OCI-LY3 (cell line): ENCODE measurements at regions not wholly inside any gene's neighbourhood (a gene's known extent, or its start where the extent isn't known, plus 50 kb on each side); places are given as distances from the start of the nearest gene placed in this dataset.

Experiments
- CTCF ChIP-seq: fragments of 200-600, 300-600 bp; sonication (generic); IDR thresholded peaks from 2 replicates; pipeline ENCODE4 v1.5.1; 2014; ENCODE audit warnings: antibody characterized with exemption, low read length, low read depth
- EZH2phosphoT487 ChIP-seq: fragments of 200-600 bp; shearing (Covaris generic); IDR thresholded peaks from 2 replicates; pipeline ENCODE4 v1.6.1; 2018; ENCODE audit warnings: antibody characterized with exemption, mixed run types, low read depth

DNA sequence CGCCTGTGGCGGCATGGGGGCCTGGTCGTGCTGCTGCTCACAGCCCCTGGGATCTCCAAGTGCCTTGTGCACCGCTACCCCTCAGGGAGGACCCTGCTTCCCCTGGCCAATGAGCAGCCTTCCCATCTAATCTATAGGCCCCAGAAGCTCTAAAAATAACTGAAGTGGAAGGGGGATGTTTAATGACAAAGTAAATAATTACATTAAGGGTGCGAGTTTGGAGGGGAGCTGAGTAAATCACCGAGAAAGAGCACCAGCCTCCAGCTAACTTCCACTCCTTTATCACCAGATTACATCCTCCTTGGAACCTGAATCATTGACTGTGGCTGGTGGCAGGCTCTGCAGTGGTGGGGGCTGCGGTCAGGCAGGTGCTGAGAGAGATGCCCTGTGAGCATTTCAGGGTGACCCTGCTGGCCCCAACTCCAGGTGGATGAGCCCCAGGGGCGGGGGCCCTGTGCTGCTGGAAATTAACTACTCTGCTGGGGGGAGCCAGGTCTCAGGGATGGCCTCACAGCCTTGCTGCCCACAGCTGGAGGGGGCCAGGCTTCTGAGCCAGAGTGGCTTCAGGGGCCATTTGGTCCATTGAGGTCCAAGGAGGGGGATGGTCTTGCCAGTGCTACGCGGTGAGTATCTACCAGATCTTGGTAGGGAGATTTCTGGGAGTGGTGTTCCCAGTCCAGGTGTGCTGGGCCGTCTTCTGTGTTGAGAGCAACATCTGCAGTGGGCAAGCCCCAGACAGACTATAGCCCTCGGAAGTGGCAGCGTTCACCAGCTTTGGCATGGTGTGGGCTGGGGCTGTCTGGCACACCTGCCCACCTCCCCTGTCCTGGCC lies 74.2 kb downstream of the GLI2 start:
- no peak for TF ChIP-seq CTCF
- no peak for TF ChIP-seq EZH2phosphoT487
